Neural crest cell (in vitro differentiated cells): ENCODE measurements at regions not wholly inside any gene's neighbourhood (a gene's known extent, or its start where the extent isn't known, plus 50 kb on each side); places are given as distances from the start of the nearest gene placed in this dataset.
A peak's percentile ranks its signal among the peaks of the same experiment; 100 is the strongest.
"Not testable (repeated sequence)": the region's sequence is repeated elsewhere in the genome, so short reads cannot be mapped to it uniquely, and the experiment has no call there.

ENCODE experiments used
- DNase-seq: peaks from one replicate; pipeline ENCODE4 v3.0.0; 2021; ENCODE audit warnings: low read depth, mixed read lengths, low spot score
- H3K27ac Mint-ChIP-seq: one replicate; pipeline ENCODE4 v1.8.0; 2021; ENCODE audit warnings: mild to moderate bottlenecking, mixed read lengths; ENCODE audit not compliant: unreplicated experiment
- H3K27me3 Mint-ChIP-seq: 2 replicates; pipeline ENCODE4 v1.8.0; 2021; ENCODE audit warnings: low read depth, mild to moderate bottlenecking, mixed read lengths
- H3K36me3 Mint-ChIP-seq: 2 replicates; pipeline ENCODE4 v1.8.0; 2021; ENCODE audit warnings: low read depth, mild to moderate bottlenecking, mixed read lengths
- H3K4me1 Mint-ChIP-seq: 2 replicates; pipeline ENCODE4 v1.8.0; 2021; ENCODE audit warnings: mixed read lengths
- H3K4me3 Mint-ChIP-seq: one replicate; pipeline ENCODE4 v1.8.0; 2021; ENCODE audit warnings: mild to moderate bottlenecking, mixed read lengths
- H3K9me3 Mint-ChIP-seq: 2 replicates; pipeline ENCODE4 v1.8.0; 2021; ENCODE audit warnings: mixed read lengths
- TF ChIP-seq, protein P1 (sequence below): fragments of 200-600 bp; sonication (generic); conservative IDR thresholded peaks from 2 replicates; pipeline ENCODE4 v1.5.0; 2021; ENCODE audit warnings: antibody characterized with exemption, mild to moderate bottlenecking

DNA sequence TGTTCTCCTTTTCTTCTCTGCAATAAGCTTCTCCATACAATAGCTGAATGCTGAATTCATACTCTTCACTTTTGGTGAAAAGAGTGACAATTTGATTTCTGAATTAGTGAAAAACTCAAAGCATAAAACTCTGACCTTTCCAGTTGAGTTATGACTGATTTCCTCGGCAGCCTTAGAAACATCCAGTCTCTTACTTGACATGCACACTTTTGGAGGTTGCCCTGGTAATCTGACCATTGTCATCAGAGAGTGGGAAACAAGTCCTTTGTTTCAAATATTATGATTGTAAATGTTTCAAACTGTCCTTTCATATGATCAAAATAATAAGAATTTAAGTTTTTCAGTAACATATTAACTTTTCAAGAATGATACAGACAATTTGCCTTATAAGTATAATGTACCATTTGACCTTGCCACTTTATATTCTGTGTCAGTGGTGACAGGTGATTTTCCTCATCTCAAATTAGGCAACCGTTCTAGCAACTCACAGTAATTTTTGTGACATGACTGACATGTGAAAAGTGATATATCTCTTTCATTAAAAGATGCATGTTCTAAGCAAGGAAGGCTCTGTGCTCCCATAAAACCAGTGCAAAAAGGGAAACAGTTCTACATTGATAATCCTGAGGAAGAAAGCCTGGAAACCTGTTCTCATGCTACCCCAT, 507.6 kb upstream of the ROBO2 start:
- Mint-ChIP-seq H3K36me3 (peaks cover 3% of the 10 kb centered on the region), H3K9me3 (peaks cover 17% of the 10 kb centered on the region), H3K27me3 (no peaks in the 10 kb centered on the region), H3K4me1 (peaks cover 28% of the 10 kb centered on the region), H3K4me3 (no peak overlapping the region), H3K27ac (peak overlapping the region; percentile 82)
- no peak for DNase-seq
- TF ChIP-seq, protein P1, sequence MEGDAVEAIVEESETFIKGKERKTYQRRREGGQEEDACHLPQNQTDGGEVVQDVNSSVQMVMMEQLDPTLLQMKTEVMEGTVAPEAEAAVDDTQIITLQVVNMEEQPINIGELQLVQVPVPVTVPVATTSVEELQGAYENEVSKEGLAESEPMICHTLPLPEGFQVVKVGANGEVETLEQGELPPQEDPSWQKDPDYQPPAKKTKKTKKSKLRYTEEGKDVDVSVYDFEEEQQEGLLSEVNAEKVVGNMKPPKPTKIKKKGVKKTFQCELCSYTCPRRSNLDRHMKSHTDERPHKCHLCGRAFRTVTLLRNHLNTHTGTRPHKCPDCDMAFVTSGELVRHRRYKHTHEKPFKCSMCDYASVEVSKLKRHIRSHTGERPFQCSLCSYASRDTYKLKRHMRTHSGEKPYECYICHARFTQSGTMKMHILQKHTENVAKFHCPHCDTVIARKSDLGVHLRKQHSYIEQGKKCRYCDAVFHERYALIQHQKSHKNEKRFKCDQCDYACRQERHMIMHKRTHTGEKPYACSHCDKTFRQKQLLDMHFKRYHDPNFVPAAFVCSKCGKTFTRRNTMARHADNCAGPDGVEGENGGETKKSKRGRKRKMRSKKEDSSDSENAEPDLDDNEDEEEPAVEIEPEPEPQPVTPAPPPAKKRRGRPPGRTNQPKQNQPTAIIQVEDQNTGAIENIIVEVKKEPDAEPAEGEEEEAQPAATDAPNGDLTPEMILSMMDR: no peak

DNA sequence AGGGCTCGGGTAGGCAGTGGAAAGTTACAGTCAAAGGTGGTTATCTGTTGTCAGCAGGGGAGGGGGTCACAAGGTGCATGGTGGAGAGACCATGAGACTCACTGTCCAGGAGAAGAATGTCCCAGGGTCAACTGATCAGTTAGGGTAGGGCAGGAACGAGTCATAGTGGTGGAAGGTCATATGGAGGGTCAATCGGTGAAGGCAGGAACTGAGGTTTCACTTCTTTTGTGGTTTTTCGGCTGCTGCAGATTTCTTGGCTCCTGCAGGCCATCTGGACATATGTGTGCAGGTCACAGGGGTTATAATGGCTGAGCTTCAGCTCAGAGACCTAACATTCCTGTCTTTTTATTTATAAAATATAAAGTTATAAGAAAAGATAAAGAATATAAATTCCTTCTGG, 506.2 kb upstream of the ROBO2 start:
- not testable (repeated sequence) for H3K27me3 Mint-ChIP-seq, DNase-seq, H3K36me3 Mint-ChIP-seq, H3K4me3 Mint-ChIP-seq, H3K27ac Mint-ChIP-seq
- peaks cover 28% of the 10 kb centered on the region for H3K4me1 Mint-ChIP-seq
- H3K9me3 Mint-ChIP-seq: peaks cover 17% of the 10 kb centered on the region

DNA sequence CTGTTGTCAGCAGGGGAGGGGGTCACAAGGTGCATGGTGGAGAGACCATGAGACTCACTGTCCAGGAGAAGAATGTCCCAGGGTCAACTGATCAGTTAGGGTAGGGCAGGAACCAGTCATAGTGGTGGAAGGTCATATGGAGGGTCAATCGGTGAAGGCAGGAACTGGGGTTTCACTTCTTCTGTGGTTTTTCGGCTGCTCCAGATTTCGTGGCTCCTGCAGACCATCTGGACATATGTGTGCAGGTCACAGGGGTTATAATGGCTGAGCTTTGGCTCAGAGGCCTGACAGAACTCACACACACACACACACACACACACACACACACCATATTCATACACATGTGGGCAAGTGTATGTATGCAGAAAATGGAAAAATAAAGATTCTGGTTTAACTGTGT, 502.0 kb upstream of the ROBO2 start:
- H3K4me1 Mint-ChIP-seq: peaks cover 29% of the 10 kb centered on the region
- not testable (repeated sequence) for DNase-seq, H3K27me3 Mint-ChIP-seq, H3K36me3 Mint-ChIP-seq, H3K4me3 Mint-ChIP-seq, H3K27ac Mint-ChIP-seq
- peaks cover 17% of the 10 kb centered on the region for H3K9me3 Mint-ChIP-seq

DNA sequence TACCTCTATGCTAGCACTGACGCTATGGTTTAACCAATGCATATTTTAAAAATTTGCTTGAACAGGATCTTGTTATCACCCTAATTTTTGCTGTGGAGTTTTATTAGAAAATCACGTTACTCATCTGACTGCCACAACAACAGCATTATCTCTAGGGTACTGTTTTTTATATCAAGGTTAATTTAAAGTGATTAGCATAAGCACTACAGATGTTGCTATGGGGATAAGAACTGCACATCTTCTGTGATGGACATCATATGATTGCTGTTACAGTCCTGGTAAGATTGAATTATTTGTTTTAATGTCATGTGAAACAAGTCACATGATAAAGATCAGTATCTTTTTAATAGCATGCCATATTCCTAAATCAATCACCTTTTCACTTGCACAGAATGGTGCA, 492.2 kb upstream of the ROBO2 start:
- H3K9me3 Mint-ChIP-seq: no peaks in the 10 kb centered on the region
- TF ChIP-seq, protein P1: no peak
- no peaks in the 10 kb centered on the region for H3K36me3 Mint-ChIP-seq
- no peak overlapping the region for H3K4me3 Mint-ChIP-seq
- H3K27me3 Mint-ChIP-seq: no peaks in the 10 kb centered on the region
- no peaks in the 10 kb centered on the region for H3K4me1 Mint-ChIP-seq
- H3K27ac Mint-ChIP-seq: no peak overlapping the region
- DNase-seq: no peak

DNA sequence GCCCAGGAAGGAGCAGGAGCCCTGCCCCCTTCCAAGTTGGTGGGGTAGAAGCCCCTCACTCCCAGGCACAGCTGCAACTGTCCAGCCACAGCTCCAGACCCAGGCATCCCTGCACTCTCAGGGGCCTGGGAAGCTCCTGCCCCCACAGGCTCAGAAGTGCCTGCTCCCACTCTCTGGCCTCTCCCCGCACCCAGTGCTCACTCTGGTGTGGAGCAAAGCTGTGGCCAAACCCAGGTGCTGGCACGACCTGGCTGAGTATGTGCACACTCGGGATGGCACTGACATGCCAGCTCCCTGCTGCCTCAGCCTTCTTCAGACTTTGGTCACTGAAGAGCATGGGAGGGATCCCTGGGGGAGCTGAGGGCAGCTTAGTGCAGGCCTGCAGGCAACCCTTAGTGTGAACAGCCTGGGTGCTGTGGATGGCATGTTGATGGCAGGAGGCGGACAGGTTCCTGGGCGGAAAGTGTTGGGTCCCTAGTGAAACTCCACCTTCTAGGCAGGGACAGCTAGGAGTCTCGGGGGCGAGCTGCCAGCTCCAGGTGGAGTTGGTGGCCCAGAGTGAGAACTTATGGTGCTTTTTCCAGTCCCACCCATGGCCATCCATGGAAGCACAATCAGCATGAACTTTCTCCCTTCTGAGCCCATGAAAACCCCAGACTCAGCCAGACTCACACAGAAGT, 489.2 kb upstream of the ROBO2 start:
- DNase-seq: no peak

DNA sequence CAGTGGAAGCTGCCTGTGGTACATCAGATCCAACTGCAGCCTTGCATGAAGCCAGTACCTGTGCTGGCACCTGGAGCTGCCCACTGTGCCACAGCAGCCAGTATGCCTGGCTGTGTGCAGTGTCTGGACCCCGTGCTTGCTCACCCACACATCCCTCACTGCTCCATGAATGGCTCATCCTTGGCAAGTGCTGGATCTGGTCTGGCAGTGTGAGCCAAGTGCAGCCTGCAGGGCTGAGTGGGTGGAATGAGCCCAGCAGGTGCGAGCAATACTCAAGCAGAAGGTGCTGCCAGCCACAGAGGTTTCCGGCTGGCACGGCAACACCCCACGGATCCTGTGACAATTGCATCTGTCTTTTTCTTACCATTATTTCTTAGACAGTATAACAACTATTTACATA, 488.2 kb upstream of the ROBO2 start:
- Mint-ChIP-seq H3K9me3 (no peaks in the 10 kb centered on the region), H3K4me3 (no peak overlapping the region), H3K4me1 (no peaks in the 10 kb centered on the region), H3K27ac (no peak overlapping the region), H3K27me3 (no peaks in the 10 kb centered on the region), H3K36me3 (no peaks in the 10 kb centered on the region)
- DNase-seq: no peak
- TF ChIP-seq, protein P1: no peak

More for the DNA sequence above, 489.2 kb upstream of the ROBO2 start:
- Mint-ChIP-seq H3K27me3 (no peaks in the 10 kb centered on the region), H3K36me3 (no peaks in the 10 kb centered on the region), H3K4me3 (no peak overlapping the region), H3K27ac (no peak overlapping the region), H3K9me3 (no peaks in the 10 kb centered on the region), H3K4me1 (no peaks in the 10 kb centered on the region)
- TF ChIP-seq, protein P1: no peak
